ENCODE measurements at regions not wholly inside any gene's neighbourhood (a gene's known extent, or its start where the extent isn't known, plus 50 kb on each side); places are given as distances from the start of the nearest gene placed in this dataset.

DNA sequence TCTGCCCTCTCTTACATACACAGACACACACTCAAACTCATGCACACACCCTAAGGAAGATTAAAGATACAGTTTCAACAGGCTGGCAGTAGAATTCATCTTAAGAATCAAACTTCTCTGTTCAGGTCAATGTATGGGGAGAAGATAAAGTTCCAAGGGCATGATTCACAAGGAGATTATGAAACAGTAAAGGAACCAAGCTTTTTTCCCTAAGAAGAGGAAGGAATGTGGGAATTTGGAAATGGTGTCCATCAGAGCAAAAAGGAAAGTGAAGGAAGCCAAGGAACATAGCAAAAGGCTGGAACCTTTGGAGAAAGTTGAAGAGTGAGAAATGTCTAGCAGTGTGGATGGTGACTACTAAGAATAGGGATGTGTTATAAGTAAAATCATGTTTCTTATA is 191.0 kb upstream of the NPY2R start:
- H3K4me1 ChIP-seq (ENCODE audit: insufficient read depth, low read length, severe bottlenecking), result no peaks in the 10 kb centered on the region
- H3K27me3 ChIP-seq (ENCODE audit: insufficient read depth, low read length), result no peaks in the 10 kb centered on the region
- H2AFZ ChIP-seq (ENCODE audit: low read length), result no peak overlapping the region
- no peak overlapping the region for H3K27ac ChIP-seq (ENCODE audit: low read depth, low read length, poor library complexity, severe bottlenecking)
- H3K9me3 ChIP-seq (ENCODE audit: low read length), result no peaks in the 10 kb centered on the region
- no peak overlapping the region for H3K9ac ChIP-seq (ENCODE audit: low read length)
- no peaks in the 10 kb centered on the region for H3K79me2 ChIP-seq (ENCODE audit: insufficient read depth, low read length)
- H4K20me1 ChIP-seq (ENCODE audit: insufficient read depth, low read length), result no peaks in the 10 kb centered on the region
- H3K4me2 ChIP-seq (ENCODE audit: low read length), result no peak overlapping the region
- TF ChIP-seq EZH2 (IDR thresholded peaks at IDR 0.05; ENCODE audit: borderline replicate concordance, low read length) (no peak), CTCF (IDR thresholded peaks at IDR 0.05; ENCODE audit: low read length) (no peak)
- H3K4me3 ChIP-seq (ENCODE audit: low read depth, low read length, poor library complexity, severe bottlenecking), result no peak overlapping the region
- H3F3A ChIP-seq (ENCODE audit: insufficient read depth, low read length), result no peaks in the 10 kb centered on the region
- H3K9me2 ChIP-seq (ENCODE audit: low read depth, low read length), result no peaks in the 10 kb centered on the region
- no peaks in the 10 kb centered on the region for H3K36me3 ChIP-seq (ENCODE audit: insufficient read depth, low read length)

DNA sequence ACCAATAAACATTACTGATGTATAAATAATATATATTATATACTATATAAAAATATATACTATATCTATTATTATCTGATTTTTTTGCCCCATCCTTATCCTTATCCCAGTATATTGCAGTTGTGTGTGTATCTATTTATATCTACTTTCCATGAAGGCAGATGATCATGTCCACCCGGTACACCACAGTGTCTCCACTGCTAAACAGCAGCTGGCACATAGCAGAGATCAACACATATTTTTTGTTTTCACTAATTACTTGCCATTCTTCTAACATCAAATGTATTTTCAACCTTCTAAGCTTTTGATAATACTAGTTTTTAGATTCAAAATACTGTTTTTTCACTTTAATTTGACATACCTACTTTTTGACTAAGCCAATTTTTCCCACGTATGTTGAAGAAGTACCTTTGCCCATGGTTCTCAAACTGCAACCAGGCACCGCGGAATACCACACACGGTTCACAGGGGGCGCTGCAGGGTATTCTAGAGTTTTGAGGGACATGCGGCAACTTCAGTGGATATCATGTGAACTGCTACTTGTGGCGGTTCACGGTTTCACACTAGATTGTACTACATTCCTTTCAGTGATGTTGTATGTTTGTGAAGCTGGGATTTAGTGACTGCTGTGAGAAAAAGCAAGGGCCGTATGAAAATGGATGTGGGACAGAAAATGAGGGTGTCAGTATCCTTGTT is 182.5 kb upstream of the NPY2R start:
- H3K27ac ChIP-seq (ENCODE audit: low read depth, low read length, poor library complexity, severe bottlenecking), result no peak overlapping the region
- TF ChIP-seq EZH2 (IDR thresholded peaks at IDR 0.05; ENCODE audit: borderline replicate concordance, low read length) (no peak), CTCF (IDR thresholded peaks at IDR 0.05; ENCODE audit: low read length) (peak; percentile 65)
- no peak overlapping the region for H3K4me2 ChIP-seq (ENCODE audit: low read length)
- H3K9ac ChIP-seq (ENCODE audit: low read length), result no peak overlapping the region
- H3K9me3 ChIP-seq (ENCODE audit: low read length), result no peaks in the 10 kb centered on the region
- H3F3A ChIP-seq (ENCODE audit: insufficient read depth, low read length), result no peaks in the 10 kb centered on the region
- no peak overlapping the region for H3K4me3 ChIP-seq (ENCODE audit: low read depth, low read length, poor library complexity, severe bottlenecking)
- H3K79me2 ChIP-seq (ENCODE audit: insufficient read depth, low read length), result no peaks in the 10 kb centered on the region
- H3K4me1 ChIP-seq (ENCODE audit: insufficient read depth, low read length, severe bottlenecking), result no peaks in the 10 kb centered on the region
- H3K9me2 ChIP-seq (ENCODE audit: low read depth, low read length), result no peaks in the 10 kb centered on the region
- no peaks in the 10 kb centered on the region for H4K20me1 ChIP-seq (ENCODE audit: insufficient read depth, low read length)
- no peaks in the 10 kb centered on the region for H3K36me3 ChIP-seq (ENCODE audit: insufficient read depth, low read length)
- H3K27me3 ChIP-seq (ENCODE audit: insufficient read depth, low read length), result no peaks in the 10 kb centered on the region
- no peak overlapping the region for H2AFZ ChIP-seq (ENCODE audit: low read length)

DNA sequence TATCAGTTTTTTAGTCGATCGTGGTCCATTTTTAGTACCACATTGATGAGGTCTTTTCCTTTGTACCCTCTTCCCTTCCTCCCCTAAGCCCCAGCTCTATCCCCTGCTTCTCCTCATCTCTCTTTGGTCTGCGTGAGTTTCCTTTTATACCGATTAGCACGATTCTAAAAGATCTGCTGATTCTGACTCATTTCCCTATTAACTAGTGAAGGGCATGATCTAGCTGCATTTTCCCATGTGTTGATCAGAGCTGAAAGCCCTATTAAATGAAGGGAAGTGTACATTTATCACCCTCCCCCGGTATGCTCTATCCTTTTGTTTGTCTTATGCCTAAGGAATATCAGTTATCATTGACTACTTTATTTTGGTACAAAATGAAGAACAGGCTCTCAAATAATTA is 181.7 kb upstream of the NPY2R start:
- no peak overlapping the region for H3K4me2 ChIP-seq (ENCODE audit: low read length)
- H4K20me1 ChIP-seq (ENCODE audit: insufficient read depth, low read length), result no peaks in the 10 kb centered on the region
- no peaks in the 10 kb centered on the region for H3K9me3 ChIP-seq (ENCODE audit: low read length)
- no peaks in the 10 kb centered on the region for H3F3A ChIP-seq (ENCODE audit: insufficient read depth, low read length)
- no peak overlapping the region for H3K4me3 ChIP-seq (ENCODE audit: low read depth, low read length, poor library complexity, severe bottlenecking)
- TF ChIP-seq EZH2 (IDR thresholded peaks at IDR 0.05; ENCODE audit: borderline replicate concordance, low read length), result no peak
- no peak for TF ChIP-seq CTCF (IDR thresholded peaks at IDR 0.05; ENCODE audit: low read length)
- no peak overlapping the region for H3K9ac ChIP-seq (ENCODE audit: low read length)
- H3K27me3 ChIP-seq (ENCODE audit: insufficient read depth, low read length), result no peaks in the 10 kb centered on the region
- H3K9me2 ChIP-seq (ENCODE audit: low read depth, low read length), result no peaks in the 10 kb centered on the region
- H3K79me2 ChIP-seq (ENCODE audit: insufficient read depth, low read length), result no peaks in the 10 kb centered on the region
- no peaks in the 10 kb centered on the region for H3K4me1 ChIP-seq (ENCODE audit: insufficient read depth, low read length, severe bottlenecking)
- no peak overlapping the region for H2AFZ ChIP-seq (ENCODE audit: low read length)
- no peak overlapping the region for H3K27ac ChIP-seq (ENCODE audit: low read depth, low read length, poor library complexity, severe bottlenecking)
- no peaks in the 10 kb centered on the region for H3K36me3 ChIP-seq (ENCODE audit: insufficient read depth, low read length)
